ENCODE measurements at regions not wholly inside any gene's neighbourhood (a gene's known extent, or its start where the extent isn't known, plus 50 kb on each side); places are given as distances from the start of the nearest gene placed in this dataset.

GRCh38 chr6:44022671-44023352, 104.4 kb downstream of the MRPL14 start:
- TF ChIP-seq CTCF (IDR thresholded peaks at IDR 0.05) = no peak
- no peak for TF ChIP-seq POLR2A (IDR thresholded peaks at IDR 0.05)
